ENCODE measurements at regions not wholly inside any gene's neighbourhood (a gene's known extent, or its start where the extent isn't known, plus 50 kb on each side); places are given as distances from the start of the nearest gene placed in this dataset.

DNA sequence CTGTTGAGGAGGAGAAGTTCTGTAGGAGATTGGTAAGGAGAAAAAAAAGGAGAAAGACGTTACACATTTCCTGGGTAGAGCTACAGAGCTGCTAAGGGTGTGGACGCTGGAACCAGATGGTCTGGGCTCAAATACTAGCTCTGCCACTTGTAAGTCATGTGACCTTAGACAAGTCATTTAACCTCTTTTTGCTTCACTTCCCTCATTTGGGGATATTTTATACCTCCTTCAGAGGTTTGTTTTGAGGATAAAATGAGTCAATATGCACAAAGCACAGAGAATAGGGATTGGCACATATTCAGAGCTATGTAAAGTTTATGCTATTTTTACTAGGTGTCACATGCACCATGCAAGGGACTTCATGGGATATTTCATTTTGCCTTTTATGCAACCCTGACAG lies 708.8 kb downstream of the DHX35 start:
- in situ Hi-C loops (cut with HindIII; ENCODE audit: low sequenced_read_pairs), result no loop called here

DNA sequence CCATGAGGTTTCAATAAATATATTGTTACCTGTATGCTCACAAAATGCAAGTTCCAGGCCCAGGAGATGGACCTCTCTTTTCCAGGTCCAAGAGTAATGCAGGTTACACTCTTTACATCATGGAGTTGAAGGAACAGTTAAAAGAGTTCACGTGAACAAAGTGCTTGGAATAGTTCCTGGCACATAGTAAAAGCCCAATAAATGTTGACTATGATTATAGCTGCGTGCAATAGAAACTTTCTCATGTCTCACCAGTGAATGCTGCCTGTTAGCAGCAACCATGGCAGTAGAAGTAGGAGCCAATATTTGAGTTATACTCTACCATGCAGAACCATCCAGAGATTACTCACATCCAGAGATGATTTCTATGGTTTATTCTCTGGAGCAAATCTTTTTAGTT lies 707.5 kb downstream of the DHX35 start:
- in situ Hi-C loops (cut with HindIII; ENCODE audit: low sequenced_read_pairs), result no loop called here

GRCh38 chr20:39668038-39668437 lies 705.9 kb downstream of the DHX35 start:
- in situ Hi-C loops (cut with HindIII; ENCODE audit: low sequenced_read_pairs), result no loop called here

DNA sequence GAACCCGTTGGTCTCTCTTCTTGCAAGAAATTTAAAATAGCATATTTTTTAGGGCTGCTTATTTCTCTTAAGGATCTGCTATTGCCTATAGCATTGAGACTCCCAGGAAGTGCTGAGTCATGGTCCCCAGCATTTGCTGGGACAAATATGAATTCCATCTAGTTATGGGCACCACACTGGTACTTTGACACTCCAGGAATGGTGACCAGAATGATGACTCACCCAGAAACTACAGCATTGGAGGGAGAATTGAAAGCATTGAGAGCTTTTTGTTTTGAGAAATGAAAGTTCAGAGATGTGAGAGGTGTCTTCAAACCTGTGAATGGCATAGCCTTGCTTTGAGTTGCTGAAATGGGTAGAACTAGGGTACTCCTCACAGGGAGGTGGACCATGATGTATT lies 699.7 kb downstream of the DHX35 start:
- in situ Hi-C loops (cut with HindIII; ENCODE audit: low sequenced_read_pairs), result no loop called here

GRCh38 chr20:39660965-39661364 lies 698.8 kb downstream of the DHX35 start:
- in situ Hi-C loops (cut with HindIII; ENCODE audit: low sequenced_read_pairs), result no loop called here

GRCh38 chr20:39660226-39660625 lies 698.1 kb downstream of the DHX35 start:
- in situ Hi-C loops (cut with HindIII; ENCODE audit: low sequenced_read_pairs), result no loop called here

GRCh38 chr20:39658662-39659409 lies 696.7 kb downstream of the DHX35 start:
- in situ Hi-C loops (cut with HindIII; ENCODE audit: low sequenced_read_pairs), result no loop called here

DNA sequence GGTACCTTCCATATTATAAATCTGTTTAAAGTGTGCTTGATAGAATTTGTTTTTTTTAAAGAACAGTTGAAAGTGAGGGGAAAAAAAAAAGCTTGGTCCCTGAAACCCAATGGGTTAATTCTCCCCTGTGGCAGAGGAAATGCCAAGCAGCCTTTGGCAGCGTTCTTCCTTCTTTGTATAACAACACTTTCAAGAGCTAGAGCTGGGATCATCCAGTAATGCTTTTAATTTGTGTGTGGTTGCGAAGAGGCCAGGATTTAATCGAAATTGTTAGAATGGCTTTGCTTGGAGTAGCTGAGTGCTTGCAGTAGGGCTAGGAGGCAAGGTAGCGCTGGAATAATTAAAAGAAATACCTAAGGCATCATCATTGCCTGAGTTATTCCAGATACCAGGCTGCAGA lies 692.0 kb downstream of the DHX35 start:
- in situ Hi-C loops (cut with HindIII; ENCODE audit: low sequenced_read_pairs), result no loop called here

GRCh38 chr20:39651645-39652325 lies 689.6 kb downstream of the DHX35 start:
- in situ Hi-C loops (cut with HindIII; ENCODE audit: low sequenced_read_pairs), result no loop called here

DNA sequence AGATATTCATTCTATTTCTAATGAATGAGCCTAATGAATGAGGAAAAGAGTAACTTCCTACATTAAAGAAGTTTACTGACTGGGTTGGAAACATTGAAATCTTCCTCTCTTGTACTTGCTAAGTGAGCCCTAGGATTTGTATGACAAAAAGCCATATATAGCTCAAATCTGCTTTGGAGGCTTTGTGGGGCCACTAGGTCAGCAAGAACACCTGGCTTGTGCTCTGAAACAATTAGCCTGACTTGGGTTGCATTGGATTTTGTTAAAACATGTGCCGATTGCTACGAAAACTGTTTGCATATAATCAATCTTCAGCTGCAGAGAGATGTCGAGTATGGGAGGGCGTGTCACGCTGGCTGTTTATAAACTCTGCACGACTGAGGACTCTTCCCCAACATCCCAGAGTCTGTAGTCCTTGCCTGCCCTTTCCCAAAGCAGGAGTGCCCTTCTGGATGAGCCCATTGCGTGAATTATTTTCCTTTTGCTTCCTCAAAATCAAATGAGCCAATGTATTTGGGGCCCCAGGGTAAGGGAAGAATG lies 684.8 kb downstream of the DHX35 start:
- in situ Hi-C loops (cut with HindIII; ENCODE audit: low sequenced_read_pairs), result no loop called here

DNA sequence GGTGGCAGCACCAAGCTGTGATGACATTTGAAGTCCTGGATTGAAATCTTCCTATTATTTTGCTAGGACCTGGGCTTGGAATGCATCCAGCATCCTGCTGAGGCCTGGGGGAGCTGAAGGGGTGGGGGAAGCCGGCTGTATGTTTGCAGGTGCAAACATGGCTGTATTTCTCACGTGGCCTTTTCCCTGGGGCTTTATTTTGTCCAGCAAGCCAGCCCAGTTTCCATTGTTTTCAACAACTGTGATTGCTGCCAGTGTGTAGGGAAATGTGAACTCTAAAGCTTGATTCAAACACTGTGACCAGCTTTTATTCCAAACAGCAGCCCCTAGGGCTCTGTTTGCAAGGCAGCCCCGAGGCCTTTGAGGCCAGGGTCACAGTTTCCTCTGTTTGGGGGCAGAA lies 683.0 kb downstream of the DHX35 start:
- in situ Hi-C loops (cut with HindIII; ENCODE audit: low sequenced_read_pairs), result no loop called here

DNA sequence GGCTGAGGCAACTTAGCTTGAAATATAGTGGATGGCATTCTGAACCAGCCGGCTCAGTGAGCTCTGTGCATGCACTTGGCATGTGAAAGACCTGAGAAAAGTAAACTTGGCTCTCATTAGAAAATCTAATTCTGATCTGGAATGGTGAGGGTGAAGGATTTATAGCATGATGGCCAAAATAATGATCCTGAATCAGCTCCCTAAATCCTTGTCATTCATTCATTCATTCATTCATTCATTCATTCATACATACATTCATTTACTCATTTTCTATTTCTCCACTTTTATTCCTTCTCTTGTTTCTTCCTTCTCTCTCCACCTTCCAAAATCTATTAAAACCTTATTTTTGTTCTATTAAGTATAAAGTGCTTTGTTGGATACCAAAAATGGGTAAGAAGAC lies 681.1 kb downstream of the DHX35 start:
- in situ Hi-C loops (cut with HindIII; ENCODE audit: low sequenced_read_pairs), result no loop called here

DNA sequence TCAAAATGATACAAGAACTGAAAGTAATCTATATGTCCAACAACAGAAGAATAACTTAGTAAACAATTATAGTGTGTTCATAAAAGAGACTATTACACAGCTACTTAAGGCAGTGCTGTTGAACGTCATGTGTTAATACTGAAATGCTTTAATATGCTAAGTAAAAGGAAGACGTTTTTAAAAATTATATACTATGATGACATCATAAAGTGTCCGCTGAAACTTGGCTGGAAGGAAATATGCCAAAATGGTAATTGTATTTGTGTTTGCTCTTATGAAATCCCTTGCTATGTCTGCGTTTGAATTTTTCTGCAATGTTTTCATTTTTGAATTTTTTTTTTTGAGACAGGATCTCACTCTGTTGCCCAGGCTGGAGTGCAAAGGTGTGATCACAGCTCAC lies 679.3 kb downstream of the DHX35 start:
- in situ Hi-C loops (cut with HindIII; ENCODE audit: low sequenced_read_pairs), result no loop called here

GRCh38 chr20:39640147-39640546 lies 678.0 kb downstream of the DHX35 start:
- in situ Hi-C loops (cut with HindIII; ENCODE audit: low sequenced_read_pairs), result no loop called here

DNA sequence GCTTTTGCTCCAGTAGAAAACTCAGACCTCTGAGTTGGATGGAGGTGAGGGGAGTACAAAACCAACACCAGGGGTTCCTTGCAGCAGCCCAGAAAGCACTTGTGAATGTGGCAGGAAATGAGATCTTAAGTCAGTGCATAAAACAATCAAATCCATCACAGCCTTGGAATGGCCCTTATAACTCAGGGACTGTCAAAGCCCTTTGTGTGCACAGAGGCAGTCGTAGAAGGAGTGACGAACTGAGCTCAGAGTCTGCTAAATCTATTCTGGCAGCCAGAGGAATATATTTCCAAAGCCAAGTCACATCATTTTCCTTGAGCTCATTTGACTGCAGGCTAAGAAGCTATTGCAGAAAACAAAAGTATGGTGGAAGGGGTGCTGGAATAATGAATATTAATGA lies 676.6 kb downstream of the DHX35 start:
- in situ Hi-C loops (cut with HindIII; ENCODE audit: low sequenced_read_pairs), result no loop called here

GRCh38 chr20:39633689-39634088 lies 671.5 kb downstream of the DHX35 start:
- in situ Hi-C loops (cut with HindIII; ENCODE audit: low sequenced_read_pairs), result no loop called here

DNA sequence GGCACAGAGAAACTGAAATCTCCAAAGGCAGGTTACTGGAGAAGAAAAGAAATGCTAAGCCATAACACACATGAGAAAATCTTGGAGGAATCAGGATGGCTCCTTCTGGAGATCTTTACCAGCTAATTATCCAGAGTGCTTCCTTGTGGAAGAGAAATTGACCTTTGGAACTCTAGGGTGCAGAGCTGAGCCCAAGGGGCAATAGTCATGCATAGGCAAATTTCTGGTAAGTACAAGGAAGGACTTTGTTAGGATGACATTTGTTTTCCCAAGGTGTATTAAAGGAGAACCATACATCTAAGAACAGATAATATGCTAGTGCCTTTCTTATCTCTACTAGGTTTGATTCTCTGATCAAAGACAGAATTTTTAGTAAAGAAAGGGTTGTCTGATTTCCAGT lies 670.6 kb downstream of the DHX35 start:
- in situ Hi-C loops (cut with HindIII; ENCODE audit: low sequenced_read_pairs), result no loop called here

GRCh38 chr20:39632176-39632575 lies 670.0 kb downstream of the DHX35 start:
- in situ Hi-C loops (cut with HindIII; ENCODE audit: low sequenced_read_pairs), result no loop called here

DNA sequence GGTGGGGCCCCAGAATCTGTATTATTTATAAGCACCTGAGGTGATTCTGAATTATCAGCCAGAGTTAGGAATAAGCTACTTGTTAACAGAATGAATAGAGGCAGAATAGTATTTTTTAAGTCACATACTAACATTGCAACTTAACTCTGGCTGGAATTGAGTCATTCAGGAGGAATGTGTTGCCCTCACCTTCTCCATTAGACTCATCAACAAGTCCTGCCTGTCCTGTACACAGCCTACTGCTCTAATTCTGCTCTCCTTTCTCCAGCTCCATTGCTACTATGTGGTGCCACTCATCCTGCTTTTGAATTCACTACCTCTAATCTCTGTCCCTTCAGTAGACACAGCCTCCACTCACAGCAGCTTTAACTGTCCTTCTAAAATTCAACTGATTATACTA lies 669.4 kb downstream of the DHX35 start:
- in situ Hi-C loops (cut with HindIII; ENCODE audit: low sequenced_read_pairs), result no loop called here

DNA sequence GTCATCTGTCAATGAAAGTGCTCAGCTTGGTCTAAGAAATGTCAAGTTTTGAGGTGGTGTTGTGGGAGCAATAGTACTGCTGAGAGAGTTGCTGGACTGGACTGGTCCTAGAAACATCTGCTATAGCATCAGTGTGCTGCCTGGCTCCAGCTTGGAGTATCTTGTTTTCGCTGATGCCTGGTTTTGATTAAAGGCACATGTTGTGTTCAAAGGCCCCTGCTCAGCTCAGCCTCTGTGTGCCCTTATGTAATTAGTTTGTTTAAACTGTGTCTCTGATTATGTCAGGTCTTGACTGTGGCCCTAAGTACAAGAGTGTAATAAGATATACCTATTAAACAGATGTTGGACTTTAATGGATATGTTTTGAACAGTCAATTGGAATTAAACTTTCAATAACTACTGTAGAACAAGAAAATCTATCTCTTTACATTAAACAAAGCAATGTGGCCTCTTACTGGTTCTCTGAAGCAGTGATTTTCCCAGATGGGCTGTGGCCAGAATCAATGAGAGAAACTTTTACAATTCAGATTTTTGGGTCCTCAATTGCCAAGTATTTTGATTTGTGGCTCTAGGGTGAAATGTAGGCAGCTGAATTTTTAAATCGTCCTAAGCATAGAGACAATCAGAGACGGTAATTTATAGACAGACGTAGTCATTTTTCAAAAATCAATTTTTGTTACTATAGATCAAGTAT lies 668.2 kb downstream of the DHX35 start:
- in situ Hi-C loops (cut with HindIII; ENCODE audit: low sequenced_read_pairs), result no loop called here

- in situ Hi-C loops (cut with HindIII; ENCODE audit: low sequenced_read_pairs), result no loop called here
Observed at GRCh38 chr20:39627765-39628164, 665.6 kb downstream of the DHX35 start.

DNA sequence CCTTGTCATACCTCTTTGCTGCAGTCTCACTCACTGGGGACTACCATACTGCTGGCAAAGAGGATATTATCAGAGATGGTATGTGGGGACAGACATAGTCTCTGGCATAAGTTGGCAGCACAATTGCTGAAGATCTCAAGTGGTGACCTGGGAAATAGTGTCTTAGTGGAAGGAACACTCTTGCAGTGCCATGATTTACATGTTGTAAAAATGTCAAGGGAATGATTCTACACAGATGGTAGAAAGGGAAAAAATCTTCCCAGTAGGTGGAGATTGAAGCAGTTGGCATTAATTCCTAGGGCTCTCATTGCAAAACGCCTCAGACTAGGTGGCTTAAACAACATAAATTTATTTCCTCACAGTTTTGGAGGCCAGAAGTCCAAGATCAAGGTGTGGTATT lies 662.2 kb downstream of the DHX35 start:
- in situ Hi-C loops (cut with HindIII; ENCODE audit: low sequenced_read_pairs), result no loop called here

Measured in DLD1 (cell line).